ENCODE measurements at regions not wholly inside any gene's neighbourhood (a gene's known extent, or its start where the extent isn't known, plus 50 kb on each side); places are given as distances from the start of the nearest gene placed in this dataset.

- no peaks in the 10 kb centered on the region; the same call in none of the 2 replicates for H3K27me3 Mint-ChIP-seq (ENCODE audit: insufficient read depth)
- DNase-seq = no peak
- H3K27ac Mint-ChIP-seq = no peak overlapping the region
- no peaks in the 10 kb centered on the region for H3K9me3 Mint-ChIP-seq
- TF ChIP-seq CTCF (IDR thresholded peaks at IDR 0.05) = no peak
- no peak overlapping the region for H3K4me3 Mint-ChIP-seq
- H3K4me1 Mint-ChIP-seq (ENCODE audit: low read depth) = peaks cover 16% of the 10 kb centered on the region
- H3K36me3 Mint-ChIP-seq (ENCODE audit: low read depth) = no peaks in the 10 kb centered on the region
These were observed 57.1 kb upstream of the CITED2 start for GRCh38 chr6:139431602-139431956.

- H3K9me3 Mint-ChIP-seq = no peaks in the 10 kb centered on the region
- TF ChIP-seq CTCF (IDR thresholded peaks at IDR 0.05) = no peak
- H3K4me3 Mint-ChIP-seq = no peak overlapping the region
- H3K27ac Mint-ChIP-seq = no peak overlapping the region
- DNase-seq = no peak
- H3K36me3 Mint-ChIP-seq (ENCODE audit: low read depth) = no peaks in the 10 kb centered on the region
- H3K27me3 Mint-ChIP-seq (ENCODE audit: insufficient read depth) = no peaks in the 10 kb centered on the region; the same call in none of the 2 replicates
- H3K4me1 Mint-ChIP-seq (ENCODE audit: low read depth) = peaks cover 10% of the 10 kb centered on the region
These were observed 56.6 kb upstream of the CITED2 start for GRCh38 chr6:139430899-139431601.

- Mint-ChIP-seq H3K9me3 (no peaks in the 10 kb centered on the region), H3K4me1 (ENCODE audit: low read depth) (peaks cover 9% of the 10 kb centered on the region), H3K27me3 (ENCODE audit: insufficient read depth) (no peaks in the 10 kb centered on the region; the same call in none of the 2 replicates), H3K27ac (no peak overlapping the region), H3K4me3 (no peak overlapping the region), H3K36me3 (ENCODE audit: low read depth) (no peaks in the 10 kb centered on the region)
- no peak for TF ChIP-seq CTCF (IDR thresholded peaks at IDR 0.05)
- DNase-seq = no peak
These were observed 55.2 kb upstream of the CITED2 start for GRCh38 chr6:139429580-139430145.

- no peaks in the 10 kb centered on the region for H3K36me3 Mint-ChIP-seq (ENCODE audit: low read depth)
- H3K27ac Mint-ChIP-seq = no peak overlapping the region
- no peak for DNase-seq
- no peaks in the 10 kb centered on the region for H3K9me3 Mint-ChIP-seq
- no peak for TF ChIP-seq CTCF (IDR thresholded peaks at IDR 0.05)
- no peak overlapping the region for H3K4me3 Mint-ChIP-seq
- no peaks in the 10 kb centered on the region; the same call in 1 of the 2 replicates for H3K27me3 Mint-ChIP-seq (ENCODE audit: insufficient read depth)
- no peaks in the 10 kb centered on the region for H3K4me1 Mint-ChIP-seq (ENCODE audit: low read depth)
These were observed 52.8 kb upstream of the CITED2 start for GRCh38 chr6:139427199-139427598.

GRCh38 chr6:139426795-139427194, 52.3 kb upstream of the CITED2 start:
- Mint-ChIP-seq H3K4me3 (no peak overlapping the region), H3K36me3 (ENCODE audit: low read depth) (no peaks in the 10 kb centered on the region), H3K27ac (no peak overlapping the region), H3K9me3 (no peaks in the 10 kb centered on the region), H3K4me1 (ENCODE audit: low read depth) (no peaks in the 10 kb centered on the region), H3K27me3 (ENCODE audit: insufficient read depth) (no peaks in the 10 kb centered on the region; the same call in 1 of the 2 replicates)
- no peak for TF ChIP-seq CTCF (IDR thresholded peaks at IDR 0.05)
- no peak for DNase-seq

Measured in HFFc6 (cell line).